HT-29 (cell line): ENCODE measurements at regions not wholly inside any gene's neighbourhood (a gene's known extent, or its start where the extent isn't known, plus 50 kb on each side); places are given as distances from the start of the nearest gene placed in this dataset.
A peak's percentile ranks its signal among the peaks of the same experiment; 100 is the strongest.
"Not testable (repeated sequence)": the region's sequence is repeated elsewhere in the genome, so short reads cannot be mapped to it uniquely, and the experiment has no call there.

Experiments used
- DNase-seq: peaks from one replicate; pipeline ENCODE4 v3.0.0-alpha.2; 2015; ENCODE audit warnings: low spot score

- DNase-seq, result peak; percentile 56
Measured at GRCh38 chr2:234249873-234250272, 199.4 kb downstream of the SPP2 start.

GRCh38 chr2:234249034-234249735 is 198.7 kb downstream of the SPP2 start:
- DNase-seq, result no peak

GRCh38 chr2:234248213-234248710 is 197.8 kb downstream of the SPP2 start:
- not testable (repeated sequence) for DNase-seq

DNA sequence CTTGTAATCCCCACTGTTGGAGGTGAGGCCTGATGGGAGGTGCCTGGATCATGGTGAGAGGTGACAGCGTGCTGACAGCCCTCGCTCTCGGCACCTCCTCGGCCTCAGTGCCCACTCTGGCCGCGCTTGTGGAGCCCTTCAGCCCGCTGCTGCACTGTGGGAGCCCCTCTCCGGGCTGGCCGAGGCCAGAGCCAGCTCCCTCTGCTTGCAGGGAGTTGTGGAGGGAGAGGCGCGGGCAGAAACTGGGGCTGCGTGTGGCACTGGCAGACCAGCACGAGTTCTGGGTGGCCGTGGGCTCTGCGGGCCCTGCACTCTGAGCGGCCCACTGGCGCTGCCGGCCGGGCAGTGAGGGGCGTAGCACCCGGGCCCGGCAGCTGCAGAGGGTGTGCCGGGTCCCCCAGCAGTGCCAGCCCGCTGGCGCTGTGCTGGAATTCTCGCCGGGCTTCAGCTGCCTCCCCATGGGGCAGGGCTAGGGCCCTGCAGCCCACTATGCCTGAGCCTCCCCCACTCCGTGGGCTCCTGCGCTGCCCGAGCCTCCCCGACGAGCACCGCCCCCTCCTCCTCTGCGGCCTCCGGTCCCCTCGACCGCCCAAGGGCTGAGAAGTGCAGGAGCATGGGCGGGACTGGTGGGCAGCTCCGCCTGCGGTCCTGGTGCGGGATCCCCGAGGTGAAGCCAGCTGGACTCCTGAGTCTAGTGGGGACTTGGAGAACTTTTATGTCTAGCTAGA is 197.1 kb downstream of the SPP2 start:
- DNase-seq, result no peak

GRCh38 chr2:234245945-234246344 is 195.4 kb downstream of the SPP2 start:
- no peak for DNase-seq

DNA sequence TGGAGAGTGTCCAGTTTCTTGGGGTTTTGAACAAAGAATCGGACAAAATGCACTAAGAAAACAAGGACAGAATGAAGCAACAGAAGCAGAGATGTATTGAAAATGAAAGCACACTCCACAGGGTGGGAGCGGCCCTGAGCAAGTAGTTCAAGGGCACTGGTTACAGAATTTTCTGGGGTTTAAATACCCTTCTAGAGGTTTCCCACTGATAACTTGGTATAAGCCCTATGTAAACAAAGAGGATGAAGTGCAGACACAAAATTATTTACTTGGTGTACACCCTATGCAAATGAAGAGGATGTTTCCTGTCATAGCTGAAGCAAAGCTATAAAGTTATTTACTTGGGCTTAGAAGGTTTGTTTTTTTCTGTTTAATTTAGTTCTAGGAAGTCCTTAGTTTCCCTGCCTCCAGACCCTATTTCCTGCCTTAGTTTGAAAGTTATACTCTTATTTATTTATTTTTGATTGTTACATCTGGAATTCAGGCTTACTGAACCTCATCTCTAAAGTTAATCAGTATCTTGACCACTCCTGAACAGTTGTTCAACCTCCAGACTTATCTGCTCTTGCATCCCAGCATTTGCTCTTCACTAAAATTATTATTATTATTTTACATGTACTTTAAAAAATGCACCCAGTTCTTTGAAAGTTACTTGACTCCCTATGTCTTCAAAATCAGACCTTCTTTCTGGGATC is 193.5 kb downstream of the SPP2 start:
- no peak for DNase-seq

DNA sequence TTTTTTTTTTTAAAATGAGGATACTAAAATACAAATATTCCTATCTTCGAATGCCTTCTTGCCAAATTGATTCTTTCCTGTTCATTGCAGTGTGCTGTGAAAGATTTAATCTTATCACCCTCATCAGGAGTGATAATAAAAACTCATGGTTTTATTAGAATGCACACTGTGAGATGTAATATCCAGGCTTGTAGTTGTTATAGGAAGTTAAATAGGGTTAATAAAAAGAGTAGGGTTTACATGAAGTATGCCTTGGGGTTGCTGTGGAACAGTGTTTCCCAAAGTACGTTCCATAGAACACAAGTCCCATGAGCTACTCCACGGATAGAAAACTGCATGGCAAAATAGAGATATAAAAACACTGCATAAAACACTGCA is 191.9 kb downstream of the SPP2 start:
- no peak for DNase-seq

- DNase-seq, result no peak
Measured at GRCh38 chr2:234241656-234242458, 191.4 kb downstream of the SPP2 start.

- no peak for DNase-seq
Measured at GRCh38 chr2:234240917-234241316, 190.4 kb downstream of the SPP2 start.

DNA sequence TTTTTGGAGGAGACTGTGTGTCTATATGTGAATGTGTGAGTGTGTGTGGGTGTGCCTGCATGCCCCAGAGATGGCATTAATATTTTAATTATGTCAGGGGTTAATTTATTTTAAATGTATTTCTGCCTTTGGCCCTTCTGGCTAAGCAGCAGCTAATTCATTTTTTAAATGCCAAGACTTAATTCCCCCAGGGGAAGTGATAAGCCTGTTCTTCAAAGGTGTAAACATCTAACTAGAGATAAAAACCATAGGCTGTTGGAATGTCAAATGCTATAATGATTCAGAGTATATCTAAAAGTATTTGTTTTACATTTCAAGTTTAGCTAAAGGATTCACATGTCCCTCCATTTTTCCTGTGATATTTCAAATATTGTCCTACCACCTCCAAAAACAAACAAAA is 184.7 kb downstream of the SPP2 start:
- no peak for DNase-seq

DNA sequence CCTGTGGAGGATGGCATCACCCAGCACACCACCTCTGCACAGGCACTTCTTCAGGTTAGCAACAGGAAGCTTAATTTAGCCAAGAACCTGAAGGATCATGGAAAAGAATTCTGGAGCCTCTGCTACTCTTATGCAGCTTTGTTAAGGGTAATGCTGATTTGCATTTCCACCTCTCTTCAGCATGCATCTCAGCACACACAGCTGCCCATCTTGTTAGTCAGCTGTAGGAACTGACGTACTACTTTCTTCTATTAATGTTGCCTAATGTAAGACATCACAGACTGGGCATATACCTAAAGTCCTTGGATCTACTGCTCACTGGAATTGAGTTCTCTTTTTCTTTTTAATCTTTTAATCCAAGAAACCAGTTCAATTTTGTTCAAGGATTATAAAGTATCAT is 181.0 kb downstream of the SPP2 start:
- no peak for DNase-seq

DNA sequence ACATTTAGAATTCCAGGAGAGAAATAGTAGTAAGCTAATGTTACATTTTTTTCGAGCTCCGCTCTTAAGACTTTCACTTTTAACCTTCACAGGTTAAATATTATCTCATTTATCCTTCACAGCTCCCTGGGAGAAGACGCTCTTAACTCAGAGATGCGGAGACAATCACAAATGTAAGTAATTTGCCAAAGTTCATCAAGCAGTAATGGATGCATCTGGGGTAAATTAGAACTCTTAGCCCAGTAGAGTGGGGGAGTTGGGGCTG is 168.5 kb downstream of the SPP2 start:
- no peak for DNase-seq

DNA sequence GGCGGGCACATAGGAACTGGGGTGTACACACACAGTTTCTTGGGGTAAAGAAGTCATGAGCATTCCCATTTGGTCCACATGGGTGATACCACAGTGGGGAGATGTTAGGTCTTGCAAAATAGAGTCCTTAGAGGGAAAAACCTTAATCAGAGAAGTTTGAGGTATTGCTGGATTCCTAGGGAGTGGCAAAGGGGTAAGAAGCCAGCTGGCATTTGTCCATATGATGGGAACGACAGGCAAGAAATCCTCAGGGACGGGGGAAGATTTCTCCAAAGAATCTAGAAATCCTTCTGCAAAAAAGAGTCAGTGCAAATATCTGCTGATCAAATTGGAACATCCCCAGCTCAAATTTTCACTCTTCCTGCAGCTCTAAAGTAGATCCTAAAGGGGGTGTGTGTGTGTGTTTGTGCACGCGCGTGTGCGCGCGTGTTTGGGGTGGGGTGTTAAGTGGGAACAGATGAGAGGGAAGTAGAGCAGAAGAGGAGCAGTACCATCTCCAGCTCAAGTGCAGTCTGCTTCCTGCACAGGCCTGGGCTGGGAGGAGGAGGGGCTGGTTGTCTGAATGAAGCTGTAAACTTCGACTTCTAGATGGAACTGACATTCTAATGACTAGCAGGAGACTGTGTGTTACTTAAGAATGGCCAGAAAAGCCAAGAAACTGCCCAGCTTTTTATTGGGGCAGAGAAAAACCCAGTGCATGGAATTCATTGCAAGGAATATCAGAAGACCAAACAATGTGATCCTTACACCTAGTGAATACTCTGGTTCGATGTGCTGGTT is 168.0 kb downstream of the SPP2 start:
- no peak for DNase-seq

GRCh38 chr2:234212534-234212933 is 162.0 kb downstream of the SPP2 start:
- no peak for DNase-seq

DNA sequence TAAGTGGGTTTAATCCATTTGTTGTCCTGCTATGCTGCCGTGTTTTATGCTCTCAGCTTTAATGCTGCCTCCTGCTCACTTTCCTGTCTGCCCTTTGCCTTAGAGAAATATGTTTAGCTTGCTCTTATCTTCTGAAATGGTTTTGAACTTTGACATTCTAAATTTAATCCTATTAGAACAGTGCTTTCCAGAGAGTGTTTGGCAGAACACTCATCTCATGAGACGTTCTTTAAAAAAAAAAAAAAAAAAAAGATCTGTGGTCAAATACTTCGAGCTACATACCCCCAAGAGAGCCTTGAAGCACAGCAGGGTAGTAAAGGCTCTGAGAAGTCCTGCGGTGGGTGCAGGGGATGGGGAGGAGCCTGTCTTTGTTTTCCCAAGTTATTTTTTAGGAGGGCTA is 161.3 kb downstream of the SPP2 start:
- no peak for DNase-seq

DNA sequence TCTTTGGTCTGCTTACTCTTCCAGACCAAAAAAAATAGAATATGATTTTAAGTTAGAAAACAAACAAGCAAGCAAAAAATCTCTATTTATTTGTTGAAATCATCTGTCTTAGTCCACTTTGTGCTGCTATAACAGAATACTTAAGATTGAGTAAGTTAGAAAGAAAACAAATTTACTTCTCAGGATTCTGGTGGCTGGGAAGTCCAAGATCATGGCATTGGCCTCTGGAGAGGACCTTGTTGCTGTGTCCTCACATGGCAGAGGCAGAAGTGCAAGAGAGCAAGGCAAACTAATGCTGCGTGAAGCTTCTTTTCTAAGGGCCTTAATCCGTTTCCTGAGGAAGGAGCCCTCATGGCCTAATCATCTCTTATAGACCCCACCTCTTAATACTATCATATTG is 156.2 kb downstream of the SPP2 start:
- DNase-seq, result no peak

- DNase-seq, result no peak
Measured at GRCh38 chr2:234204480-234204879, 154.0 kb downstream of the SPP2 start.

GRCh38 chr2:234203135-234203984 is 152.9 kb downstream of the SPP2 start:
- peak; percentile 82 for DNase-seq

GRCh38 chr2:234202601-234203000 is 152.1 kb downstream of the SPP2 start:
- no peak for DNase-seq

- no peak for DNase-seq
Measured at GRCh38 chr2:234199996-234200395, 149.5 kb downstream of the SPP2 start.
